ENCODE measurements at regions not wholly inside any gene's neighbourhood (a gene's known extent, or its start where the extent isn't known, plus 50 kb on each side); places are given as distances from the start of the nearest gene placed in this dataset.

- TF ChIP-seq CTCF (IDR thresholded peaks at IDR 0.05) (no peak), EP300 (IDR thresholded peaks at IDR 0.05) (no peak), POLR2AphosphoS5 (IDR thresholded peaks at IDR 0.05) (no peak), POLR2A (IDR thresholded peaks at IDR 0.05; ENCODE audit: low read depth) (no peak)
- Histone ChIP-seq H3K27me3 (no peaks in the 10 kb centered on the region), H3K36me3 (no peaks in the 10 kb centered on the region), H3K9me3 (peaks cover 0 to 5% (median 0%) of the 10 kb centered on the region in 4 donors), H3K4me1 (no peaks in the 10 kb centered on the region), H3K27ac (replicated peaks in 1 of 4) (no peak overlapping the region), H3K4me3 (no peak overlapping the region)
- WGBS: 85% methylated on average over 8 of the region's 8 CpGs
- DNase-seq (ENCODE audit: extremely low spot score): no peak
- intact Hi-C loops (cut with DNase I): no loop called here
Observed at GRCh38 chr7:52184006-52184703, 851.3 kb upstream of the POM121L12 start.

GRCh38 chr7:52179934-52180333, 855.5 kb upstream of the POM121L12 start:
- Histone ChIP-seq H3K4me3 (no peak overlapping the region), H3K27ac (replicated peaks in 1 of 4) (no peak overlapping the region), H3K36me3 (no peaks in the 10 kb centered on the region), H3K27me3 (no peaks in the 10 kb centered on the region), H3K4me1 (no peaks in the 10 kb centered on the region), H3K9me3 (peaks cover 0 to 5% (median 0%) of the 10 kb centered on the region in 4 donors)
- TF ChIP-seq EP300 (IDR thresholded peaks at IDR 0.05): no peak
- no peak for TF ChIP-seq CTCF (IDR thresholded peaks at IDR 0.05)
- TF ChIP-seq POLR2AphosphoS5 (IDR thresholded peaks at IDR 0.05): no peak
- TF ChIP-seq POLR2A (IDR thresholded peaks at IDR 0.05; ENCODE audit: low read depth): no peak
- no peak for DNase-seq (ENCODE audit: extremely low spot score)
- intact Hi-C loops (cut with DNase I): no loop called here
- WGBS: 86% methylated on average over 8 of the region's 8 CpGs

GRCh38 chr7:52168085-52168484, 851.5 kb upstream of the COBL start:
- Histone ChIP-seq H3K27ac (replicated peaks in 1 of 4) (no peak overlapping the region), H3K4me1 (no peaks in the 10 kb centered on the region), H3K27me3 (no peaks in the 10 kb centered on the region), H3K36me3 (no peaks in the 10 kb centered on the region), H3K9me3 (no peaks in the 10 kb centered on the region), H3K4me3 (no peak overlapping the region)
- WGBS: 64% methylated on average over 3 of the region's 3 CpGs
- TF ChIP-seq CTCF (IDR thresholded peaks at IDR 0.05) (no peak), EP300 (IDR thresholded peaks at IDR 0.05) (no peak)
- intact Hi-C loops (cut with DNase I): no loop called here
- DNase-seq (ENCODE audit: extremely low spot score): no peak

- 65% methylated on average over 2 of the region's 2 CpGs for WGBS
- H3K4me1 ChIP-seq: no peaks in the 10 kb centered on the region
- DNase-seq (ENCODE audit: extremely low spot score): no peak
Observed at GRCh38 chr7:52163311-52163710, 846.7 kb upstream of the COBL start.

More at GRCh38 chr7:52163311-52163710, 846.7 kb upstream of the COBL start:
- Histone ChIP-seq H3K36me3 (no peaks in the 10 kb centered on the region), H3K27ac (replicated peaks in 1 of 4) (no peak overlapping the region), H3K4me3 (no peak overlapping the region), H3K9me3 (no peaks in the 10 kb centered on the region), H3K27me3 (no peaks in the 10 kb centered on the region)
- intact Hi-C loops (cut with DNase I): no loop called here
- no peak for TF ChIP-seq CTCF (IDR thresholded peaks at IDR 0.05)
- no peak for TF ChIP-seq POLR2AphosphoS5 (IDR thresholded peaks at IDR 0.05)
- no peak for TF ChIP-seq POLR2A (IDR thresholded peaks at IDR 0.05; ENCODE audit: low read depth)
- no peak for TF ChIP-seq EP300 (IDR thresholded peaks at IDR 0.05)
